Stomach (tissue), 8 donors: ENCODE measurements at regions not wholly inside any gene's neighbourhood (a gene's known extent, or its start where the extent isn't known, plus 50 kb on each side); places are given as distances from the start of the nearest gene placed in this dataset.

ENCODE experiments used
- DNase-seq, 2 donors: peaks; one replicate each; pipeline versions ENCODE4 v3.0.0 to v3.0.0-alpha.2; 2013 to 2019
- H3K27ac ChIP-seq, 5 donors: fragments of 200-600 bp in 4 of 5; sonication (generic) in 4 of 5; one replicate each; pipeline ENCODE4 v1.5.1; 2013 to 2019; ENCODE audit warnings: mild to moderate bottlenecking in 1 of 5, moderate library complexity in 1 of 5
- H3K27me3 ChIP-seq, 3 donors: fragments of 200-600 bp; sonication (generic); one replicate each; pipeline ENCODE4 v1.5.1; 2017 to 2019; ENCODE audit warnings: mixed run types in 1 of 3
- H3K36me3 ChIP-seq, 4 donors: fragments of 200-600 bp; sonication (generic); 1 replicate in 3 of 4; 2 replicates in 1 of 4; pipeline ENCODE4 v1.5.1; 2016 to 2019
- H3K4me1 ChIP-seq, 4 donors: fragments of 200-600 bp; sonication (generic); one replicate each; pipeline ENCODE4 v1.5.1; 2016 to 2019
- H3K4me3 ChIP-seq, 4 donors: fragments of 200-600 bp; sonication (generic) in 3 of 4; one replicate each; pipeline ENCODE4 v1.5.1; 2016 to 2019; ENCODE audit warnings: mild to moderate bottlenecking in 1 of 4
- H3K9me3 ChIP-seq, 4 donors: fragments of 200-600 bp; sonication (generic); one replicate each; pipeline ENCODE4 v1.5.1; 2016 to 2019
- EP300 ChIP-seq: sonication (generic); formaldehyde crosslinking; IDR thresholded peaks from one replicate; pipeline ENCODE4 v1.6.1; 2017; ENCODE audit warnings: antibody characterized with exemption
- POLR2A ChIP-seq, 4 donors: fragments of 450-650 bp; IDR thresholded peaks; one replicate each; pipeline ENCODE4 v1.6.1; 2016; ENCODE audit warnings: antibody characterized with exemption in 4 of 4, control low read depth in 2 of 4, mild to moderate bottlenecking in 1 of 4, moderate library complexity in 1 of 4
- POLR2AphosphoS5 ChIP-seq, 3 donors: sonication (generic); formaldehyde crosslinking; IDR thresholded peaks; one replicate each; pipeline ENCODE4 v1.6.1; 2016; ENCODE audit warnings: antibody characterized with exemption in 3 of 3
- WGBS, 5 donors: extraction: QIAGEN DNeasy Blood & Tissue Kit in 3 of 5; methylation state at CpG; one replicate each; pipeline versions ENCODE4 v1.1.5 to v1.1.7; 2013 to 2018; 5-methylcytosine and 5-hydroxymethylcytosine counted together
- intact Hi-C: fragments of 100-400 bp; cut with DNase I; formaldehyde crosslinking; loops from one replicate; pipeline ENCODE4 v1.15.1; 2023; ENCODE audit warnings: low total_unique reads
- TF ChIP-seq, protein P1 (sequence below), 7 experiments: fragments of 450-650 bp in 4 of 7; fragments of 200-600 bp in 3 of 7; sonication (generic) in 3 of 7; IDR thresholded peaks; one replicate each; pipeline ENCODE4 v1.5.1; 2016 to 2019; ENCODE audit warnings: antibody characterized with exemption in 7 of 7, control low read depth in 2 of 7, mild to moderate bottlenecking in 1 of 7
- donor health status: healthy with polysubstance abuse.
- donor health status: Bipolar disorder and iron deficiency.
- donor health status: healthy.

- Histone ChIP-seq H3K4me1 (no peaks in the 10 kb centered on the region), H3K9me3 (no peaks in the 10 kb centered on the region), H3K4me3 (no peak overlapping the region), H3K27ac (no peak overlapping the region), H3K27me3 (no peaks in the 10 kb centered on the region), H3K36me3 (no peaks in the 10 kb centered on the region)
- intact Hi-C loops = no loop called here
- DNase-seq = no peak
- 80 to 88% (median 85%) methylated on average over 2 of the region's 2 CpGs for WGBS, 5 donors
- TF ChIP-seq POLR2A (IDR thresholded peaks at IDR 0.05) = no peak
- TF ChIP-seq POLR2AphosphoS5 (IDR thresholded peaks at IDR 0.05) = no peak
- TF ChIP-seq, protein P1, sequence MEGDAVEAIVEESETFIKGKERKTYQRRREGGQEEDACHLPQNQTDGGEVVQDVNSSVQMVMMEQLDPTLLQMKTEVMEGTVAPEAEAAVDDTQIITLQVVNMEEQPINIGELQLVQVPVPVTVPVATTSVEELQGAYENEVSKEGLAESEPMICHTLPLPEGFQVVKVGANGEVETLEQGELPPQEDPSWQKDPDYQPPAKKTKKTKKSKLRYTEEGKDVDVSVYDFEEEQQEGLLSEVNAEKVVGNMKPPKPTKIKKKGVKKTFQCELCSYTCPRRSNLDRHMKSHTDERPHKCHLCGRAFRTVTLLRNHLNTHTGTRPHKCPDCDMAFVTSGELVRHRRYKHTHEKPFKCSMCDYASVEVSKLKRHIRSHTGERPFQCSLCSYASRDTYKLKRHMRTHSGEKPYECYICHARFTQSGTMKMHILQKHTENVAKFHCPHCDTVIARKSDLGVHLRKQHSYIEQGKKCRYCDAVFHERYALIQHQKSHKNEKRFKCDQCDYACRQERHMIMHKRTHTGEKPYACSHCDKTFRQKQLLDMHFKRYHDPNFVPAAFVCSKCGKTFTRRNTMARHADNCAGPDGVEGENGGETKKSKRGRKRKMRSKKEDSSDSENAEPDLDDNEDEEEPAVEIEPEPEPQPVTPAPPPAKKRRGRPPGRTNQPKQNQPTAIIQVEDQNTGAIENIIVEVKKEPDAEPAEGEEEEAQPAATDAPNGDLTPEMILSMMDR (IDR thresholded peaks at IDR 0.05) = no peak
- no peak for TF ChIP-seq EP300
Measured at GRCh38 chr17:56031636-56032035, 121.6 kb upstream of the ANKFN1 start.

GRCh38 chr17:56034197-56034635 lies 119.1 kb upstream of the ANKFN1 start:
- WGBS, 5 donors = 53 to 72% (median 58%) methylated on average over 6 of the region's 6 CpGs
- DNase-seq = peak in 1 of 2 donors; percentile 60
- Histone ChIP-seq H3K27me3 (no peaks in the 10 kb centered on the region), H3K9me3 (no peaks in the 10 kb centered on the region), H3K27ac (peak overlapping the region in 1 of 5 donors; percentile 38), H3K4me1 (no peaks in the 10 kb centered on the region), H3K4me3 (no peak overlapping the region), H3K36me3 (no peaks in the 10 kb centered on the region)
- intact Hi-C loops = no loop called here
- no peak for TF ChIP-seq POLR2A (IDR thresholded peaks at IDR 0.05)
- TF ChIP-seq, protein P1 (IDR thresholded peaks at IDR 0.05) = no peak
- TF ChIP-seq EP300 = no peak
- TF ChIP-seq POLR2AphosphoS5 (IDR thresholded peaks at IDR 0.05) = no peak

DNA sequence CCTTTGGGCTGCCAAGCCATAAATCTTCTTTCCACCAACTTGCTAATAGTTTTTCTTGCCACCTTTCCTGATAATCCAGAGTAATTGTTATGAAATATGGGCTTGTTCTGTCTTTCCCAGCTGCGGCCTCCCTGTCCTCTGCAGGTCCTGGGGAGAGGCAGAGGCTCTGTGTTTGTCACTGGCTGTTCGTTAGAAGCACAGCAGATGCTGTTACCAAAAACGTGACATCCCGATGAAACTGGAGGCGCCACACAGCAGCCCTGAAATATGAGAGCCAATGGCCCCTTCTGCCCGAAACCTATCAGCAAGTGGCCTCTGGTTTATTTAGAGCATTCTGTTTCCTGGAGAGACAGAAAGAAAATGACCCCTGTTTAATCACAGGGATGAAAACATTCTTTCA lies 115.1 kb upstream of the ANKFN1 start:
- Histone ChIP-seq H3K27ac (no peak overlapping the region), H3K4me3 (no peak overlapping the region), H3K27me3 (no peaks in the 10 kb centered on the region), H3K9me3 (no peaks in the 10 kb centered on the region), H3K36me3 (no peaks in the 10 kb centered on the region), H3K4me1 (no peaks in the 10 kb centered on the region)
- TF ChIP-seq POLR2A (IDR thresholded peaks at IDR 0.05) (no peak), POLR2AphosphoS5 (IDR thresholded peaks at IDR 0.05) (no peak), EP300 (no peak)
- TF ChIP-seq, protein P1 (IDR thresholded peaks at IDR 0.05) = no peak
- intact Hi-C loops = no loop called here
- no peak for DNase-seq
- WGBS, 5 donors = 56 to 72% (median 68%) methylated on average over 6 of the region's 6 CpGs

DNA sequence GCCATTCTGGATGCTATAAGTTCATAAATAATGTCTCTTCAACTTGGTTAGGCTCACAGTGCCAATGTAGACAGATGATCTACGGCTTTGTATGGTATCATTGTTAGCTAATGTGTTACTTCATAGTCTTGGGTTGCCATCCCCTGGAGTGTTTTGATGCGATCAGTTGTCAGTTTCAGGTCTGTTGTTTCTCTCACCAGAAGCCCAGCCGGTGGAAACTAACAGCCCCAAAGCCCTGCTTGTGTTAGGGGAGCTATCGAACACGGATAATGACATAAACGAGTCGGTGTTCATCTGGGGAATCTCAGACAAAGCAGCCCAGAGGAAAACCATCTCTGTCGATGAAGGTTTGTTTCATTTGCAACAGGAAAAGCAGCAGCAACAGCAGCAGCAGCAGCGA lies 107.4 kb upstream of the ANKFN1 start:
- intact Hi-C loops = no loop called here
- H3K9me3 ChIP-seq = no peaks in the 10 kb centered on the region
- peaks cover 0 to 6% (median 0%) of the 10 kb centered on the region in 3 donors for H3K27me3 ChIP-seq
- no peak overlapping the region for H3K27ac ChIP-seq
- TF ChIP-seq EP300 (no peak), POLR2A (IDR thresholded peaks at IDR 0.05) (no peak), POLR2AphosphoS5 (IDR thresholded peaks at IDR 0.05) (no peak)
- TF ChIP-seq, protein P1 (IDR thresholded peaks at IDR 0.05) = no peak
- H3K4me3 ChIP-seq = no peak overlapping the region
- H3K4me1 ChIP-seq = no peaks in the 10 kb centered on the region
- peak in 1 of 2 donors; percentile 8 for DNase-seq
- WGBS, 5 donors = 47 to 68% (median 60%) methylated on average over 9 of the region's 9 CpGs
- no peaks in the 10 kb centered on the region for H3K36me3 ChIP-seq
